NOMO-1 treated with DMSO at 0.1 percent for 48 hours (cell line): ENCODE measurements at regions not wholly inside any gene's neighbourhood (a gene's known extent, or its start where the extent isn't known, plus 50 kb on each side); places are given as distances from the start of the nearest gene placed in this dataset.
A peak's percentile ranks its signal among the peaks of the same experiment; 100 is the strongest.

Source experiments
- DNase-seq: peaks from one replicate; lab custom pipeline; 2025; ENCODE audit not compliant: unreplicated experiment; lab: John Stamatoyannopoulos, UW

GRCh38 chr6:62480544-62480943 is 194.5 kb upstream of the KHDRBS2 start:
- no peak for DNase-seq

GRCh38 chr6:62479697-62480220 is 193.7 kb upstream of the KHDRBS2 start:
- no peak for DNase-seq

GRCh38 chr6:62474793-62475192 is 188.8 kb upstream of the KHDRBS2 start:
- DNase-seq, result no peak

- no peak for DNase-seq
Observed at GRCh38 chr6:62466607-62467006, 180.6 kb upstream of the KHDRBS2 start.

GRCh38 chr6:62465206-62465605 is 179.2 kb upstream of the KHDRBS2 start:
- DNase-seq, result no peak

- no peak for DNase-seq
Observed at GRCh38 chr6:62452586-62452985, 166.6 kb upstream of the KHDRBS2 start.

- DNase-seq, result no peak
Observed at GRCh38 chr6:62446647-62447316, 160.8 kb upstream of the KHDRBS2 start.

- DNase-seq, result no peak
Observed at GRCh38 chr6:62445521-62445920, 159.5 kb upstream of the KHDRBS2 start.

GRCh38 chr6:62441182-62441581 is 155.2 kb upstream of the KHDRBS2 start:
- DNase-seq, result no peak

GRCh38 chr6:62429781-62430180 is 143.8 kb upstream of the KHDRBS2 start:
- no peak for DNase-seq

GRCh38 chr6:62400521-62401259 is 114.7 kb upstream of the KHDRBS2 start:
- no peak for DNase-seq

GRCh38 chr6:62393608-62394007 is 107.6 kb upstream of the KHDRBS2 start:
- DNase-seq, result no peak

- no peak for DNase-seq
Observed at GRCh38 chr6:62392291-62392690, 106.3 kb upstream of the KHDRBS2 start.

GRCh38 chr6:62391358-62391757 is 105.3 kb upstream of the KHDRBS2 start:
- no peak for DNase-seq

GRCh38 chr6:62390401-62390800 is 104.4 kb upstream of the KHDRBS2 start:
- no peak for DNase-seq

- DNase-seq, result no peak
Observed at GRCh38 chr6:62371453-62372210, 85.6 kb upstream of the KHDRBS2 start.

GRCh38 chr6:62367601-62368000 is 81.6 kb upstream of the KHDRBS2 start:
- DNase-seq, result peak; percentile 81

- no peak for DNase-seq
Observed at GRCh38 chr6:62362097-62362496, 76.1 kb upstream of the KHDRBS2 start.

GRCh38 chr6:62357835-62358234 is 71.8 kb upstream of the KHDRBS2 start:
- no peak for DNase-seq

GRCh38 chr6:62354261-62354660 is 68.2 kb upstream of the KHDRBS2 start:
- no peak for DNase-seq

- no peak for DNase-seq
Observed at GRCh38 chr6:62345962-62346689, 60.1 kb upstream of the KHDRBS2 start.
